ENCODE measurements at regions not wholly inside any gene's neighbourhood (a gene's known extent, or its start where the extent isn't known, plus 50 kb on each side); places are given as distances from the start of the nearest gene placed in this dataset.

- no peak overlapping the region for H2AFZ ChIP-seq (ENCODE audit: low read depth, low read length)
- H4K20me1 ChIP-seq (ENCODE audit: insufficient read depth, low read length) = no peaks in the 10 kb centered on the region
- DNase-seq (no peak), ATAC-seq (ENCODE audit: insufficient read depth, low read depth) (no peak)
- no peak overlapping the region for H3K9ac ChIP-seq (ENCODE audit: low read depth, low read length)
- no peak overlapping the region for H3K4me3 ChIP-seq (ENCODE audit: low read depth in 1 of 2, low read length in 2 of 2)
- no peaks in the 10 kb centered on the region for H3K79me2 ChIP-seq (ENCODE audit: insufficient read depth, low read length)
- H3K9me3 ChIP-seq (ENCODE audit: insufficient read depth, low read length, severe bottlenecking) = no peaks in the 10 kb centered on the region
- no peaks in the 10 kb centered on the region for H3K4me1 ChIP-seq (ENCODE audit: insufficient read depth, low read length)
- TF ChIP-seq EZH2 (IDR thresholded peaks at IDR 0.05; ENCODE audit: borderline replicate concordance, low read depth, low read length, severe bottlenecking) (no peak), CTCF (IDR thresholded peaks at IDR 0.05; ENCODE audit: borderline replicate concordance, extremely low read depth, low read length, poor library complexity, severe bottlenecking) (no peak)
- no peaks in the 10 kb centered on the region for H3K27me3 ChIP-seq (ENCODE audit: insufficient read depth, low read length, poor library complexity)
- H3K4me2 ChIP-seq (ENCODE audit: insufficient read depth, low read length) = no peak overlapping the region
- H3K36me3 ChIP-seq (ENCODE audit: insufficient read depth, low read length) = no peaks in the 10 kb centered on the region
- H3K27ac ChIP-seq (ENCODE audit: low read length) = no peak overlapping the region
Measured at GRCh38 chr2:81213598-81213997, 909.0 kb upstream of the LRRTM1 start.

GRCh38 chr2:81206216-81206615, 901.7 kb upstream of the LRRTM1 start:
- Histone ChIP-seq H2AFZ (ENCODE audit: low read depth, low read length) (no peak overlapping the region), H3K4me3 (ENCODE audit: low read depth in 1 of 2, low read length in 2 of 2) (no peak overlapping the region), H3K4me1 (ENCODE audit: insufficient read depth, low read length) (no peaks in the 10 kb centered on the region), H3K4me2 (ENCODE audit: insufficient read depth, low read length) (no peak overlapping the region), H3K79me2 (ENCODE audit: insufficient read depth, low read length) (no peaks in the 10 kb centered on the region), H3K9ac (ENCODE audit: low read depth, low read length) (no peak overlapping the region), H3K36me3 (ENCODE audit: insufficient read depth, low read length) (no peaks in the 10 kb centered on the region), H3K9me3 (ENCODE audit: insufficient read depth, low read length, severe bottlenecking) (no peaks in the 10 kb centered on the region), H3K27me3 (ENCODE audit: insufficient read depth, low read length, poor library complexity) (no peaks in the 10 kb centered on the region), H4K20me1 (ENCODE audit: insufficient read depth, low read length) (no peaks in the 10 kb centered on the region), H3K27ac (ENCODE audit: low read length) (no peak overlapping the region)
- ATAC-seq (ENCODE audit: insufficient read depth, low read depth) (no peak), DNase-seq (no peak)
- TF ChIP-seq CTCF (IDR thresholded peaks at IDR 0.05; ENCODE audit: borderline replicate concordance, extremely low read depth, low read length, poor library complexity, severe bottlenecking) = no peak
- no peak for TF ChIP-seq EZH2 (IDR thresholded peaks at IDR 0.05; ENCODE audit: borderline replicate concordance, low read depth, low read length, severe bottlenecking)

- no peaks in the 10 kb centered on the region for H3K27me3 ChIP-seq (ENCODE audit: insufficient read depth, low read length, poor library complexity)
- H2AFZ ChIP-seq (ENCODE audit: low read depth, low read length) = no peak overlapping the region
- H3K4me1 ChIP-seq (ENCODE audit: insufficient read depth, low read length) = no peaks in the 10 kb centered on the region
- H3K36me3 ChIP-seq (ENCODE audit: insufficient read depth, low read length) = no peaks in the 10 kb centered on the region
- no peak overlapping the region for H3K9ac ChIP-seq (ENCODE audit: low read depth, low read length)
- ATAC-seq (ENCODE audit: insufficient read depth, low read depth) (no peak), DNase-seq (no peak)
- no peaks in the 10 kb centered on the region for H4K20me1 ChIP-seq (ENCODE audit: insufficient read depth, low read length)
- H3K27ac ChIP-seq (ENCODE audit: low read length) = no peak overlapping the region
- no peak for TF ChIP-seq EZH2 (IDR thresholded peaks at IDR 0.05; ENCODE audit: borderline replicate concordance, low read depth, low read length, severe bottlenecking)
- TF ChIP-seq CTCF (IDR thresholded peaks at IDR 0.05; ENCODE audit: borderline replicate concordance, extremely low read depth, low read length, poor library complexity, severe bottlenecking) = no peak
- no peak overlapping the region for H3K4me3 ChIP-seq (ENCODE audit: low read depth in 1 of 2, low read length in 2 of 2)
- H3K9me3 ChIP-seq (ENCODE audit: insufficient read depth, low read length, severe bottlenecking) = peaks cover 22% of the 10 kb centered on the region
- H3K4me2 ChIP-seq (ENCODE audit: insufficient read depth, low read length) = no peak overlapping the region
- H3K79me2 ChIP-seq (ENCODE audit: insufficient read depth, low read length) = no peaks in the 10 kb centered on the region
Measured at GRCh38 chr2:81196933-81197628, 892.5 kb upstream of the LRRTM1 start.
